NCI-H2029 (cell line): ENCODE measurements at regions not wholly inside any gene's neighbourhood (a gene's known extent, or its start where the extent isn't known, plus 50 kb on each side); places are given as distances from the start of the nearest gene placed in this dataset.
"Not testable (repeated sequence)": the region's sequence is repeated elsewhere in the genome, so short reads cannot be mapped to it uniquely, and the experiment has no call there.

ENCODE experiments used
- DNase-seq: peaks from one replicate; lab custom pipeline; 2025; lab: John Stamatoyannopoulos, UW

DNA sequence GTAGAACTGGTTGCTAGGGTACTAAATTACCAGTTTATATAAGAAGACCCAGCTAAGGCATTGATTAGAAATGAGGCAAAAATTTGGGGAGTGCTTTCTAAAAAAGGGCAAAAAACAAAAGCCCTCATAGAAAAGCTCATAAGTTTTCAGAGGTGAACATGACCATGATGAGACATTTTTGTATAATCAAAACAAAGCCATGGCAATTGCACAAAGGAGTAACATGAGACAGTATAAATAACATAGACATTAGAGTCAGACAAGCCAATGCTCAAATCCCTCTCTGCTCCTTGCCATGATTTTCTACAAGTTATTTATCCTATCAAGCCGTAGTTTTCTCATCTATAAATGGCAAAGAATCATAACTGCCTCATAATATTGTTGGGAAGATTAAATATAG, 112.2 kb upstream of the ADTRP start:
- DNase-seq = no peak

DNA sequence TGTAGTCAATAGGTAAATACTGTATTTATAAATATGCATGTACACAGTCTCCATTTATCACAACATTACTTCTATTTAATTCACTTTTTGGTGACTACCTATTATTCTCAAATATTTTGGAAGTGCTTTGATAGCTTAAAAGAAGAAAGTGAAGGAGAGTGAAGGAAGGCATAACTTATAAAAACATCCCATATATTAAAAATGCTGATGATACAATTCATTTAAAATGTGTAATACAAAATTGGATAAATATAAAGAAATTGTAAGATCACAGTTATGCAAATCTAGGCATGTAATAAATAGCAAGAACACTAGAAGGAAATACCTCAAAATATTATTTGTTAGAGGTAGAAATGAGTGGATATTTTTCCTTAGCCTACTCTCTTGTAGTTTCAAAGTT, 111.6 kb upstream of the ADTRP start:
- no peak for DNase-seq

DNA sequence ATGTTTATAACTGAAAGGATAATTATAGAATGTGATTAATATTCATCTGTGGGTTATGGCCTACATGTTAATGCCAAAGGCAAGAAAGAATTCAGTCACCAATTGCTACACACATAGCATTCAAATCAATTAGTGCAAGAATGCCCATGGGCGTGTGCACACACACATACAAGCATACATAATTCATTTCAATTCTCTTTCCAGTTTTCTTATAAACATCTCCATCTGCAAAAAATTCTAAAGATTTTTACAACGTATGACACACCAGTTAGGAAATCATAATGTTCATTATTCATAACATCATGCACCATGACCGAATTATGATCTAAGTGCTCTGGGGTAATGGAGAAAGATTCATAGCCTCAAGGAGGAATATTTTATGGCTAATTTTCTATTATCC, 111.0 kb upstream of the ADTRP start:
- DNase-seq = no peak

DNA sequence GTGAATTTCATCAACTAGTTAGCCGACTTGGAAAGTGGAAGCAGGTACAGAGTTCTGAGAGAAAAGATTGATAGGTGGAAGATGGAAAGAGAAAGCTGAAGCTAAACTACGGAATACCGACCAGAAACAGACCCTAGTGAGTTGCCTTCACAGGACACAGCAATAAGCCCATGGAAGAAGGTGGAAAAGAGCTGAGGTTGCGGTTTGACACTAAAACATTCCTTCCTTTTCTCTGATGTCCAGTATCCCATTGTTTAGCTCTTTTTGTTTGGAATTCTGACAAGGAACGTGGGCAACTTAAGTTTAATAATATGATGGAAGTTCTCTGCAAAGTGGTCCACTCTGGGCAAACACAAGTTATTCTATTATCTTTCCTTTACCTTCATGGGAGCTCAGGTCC, 110.1 kb upstream of the ADTRP start:
- DNase-seq = no peak

DNA sequence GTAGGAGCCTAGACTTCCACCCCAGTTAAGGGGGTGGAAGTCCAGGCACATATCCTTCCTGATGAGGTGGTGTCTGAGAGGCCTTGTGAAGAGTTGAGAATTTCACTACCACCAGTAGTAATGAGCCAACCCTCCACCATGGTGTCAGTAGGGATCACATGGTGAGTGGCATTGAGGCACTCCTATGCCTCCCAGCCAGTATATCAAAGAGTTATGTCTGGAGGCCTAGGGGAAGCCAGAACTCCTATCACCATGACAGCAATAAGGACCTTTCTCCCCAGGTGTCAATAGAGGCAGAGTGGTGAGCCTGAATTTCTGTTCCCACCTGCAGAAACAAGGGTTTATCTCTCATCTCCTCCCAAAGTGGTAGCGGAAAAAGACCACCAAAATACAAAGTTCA, 106.6 kb upstream of the ADTRP start:
- DNase-seq = no peak

DNA sequence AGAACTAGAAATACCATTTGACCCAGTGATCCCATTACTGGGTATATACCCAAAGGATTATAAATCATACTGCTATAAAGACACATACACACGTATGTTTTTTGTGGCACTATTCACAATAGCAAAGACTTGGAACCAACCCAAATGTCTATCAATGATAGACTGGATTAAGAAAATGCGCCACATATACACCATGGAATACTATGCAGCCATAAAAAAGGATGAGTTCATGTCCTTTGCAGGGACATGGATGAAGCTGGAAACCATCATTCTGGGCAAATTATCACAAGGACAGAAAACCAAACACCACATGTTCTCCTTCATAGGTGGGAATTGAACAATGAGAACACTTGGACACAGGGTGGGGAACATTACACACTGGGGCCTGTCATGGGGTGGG, 104.9 kb upstream of the ADTRP start:
- DNase-seq = not testable (repeated sequence)

- not testable (repeated sequence) for DNase-seq
Observed at GRCh38 chr6:11880156-11880555, 101.6 kb upstream of the ADTRP start.

DNA sequence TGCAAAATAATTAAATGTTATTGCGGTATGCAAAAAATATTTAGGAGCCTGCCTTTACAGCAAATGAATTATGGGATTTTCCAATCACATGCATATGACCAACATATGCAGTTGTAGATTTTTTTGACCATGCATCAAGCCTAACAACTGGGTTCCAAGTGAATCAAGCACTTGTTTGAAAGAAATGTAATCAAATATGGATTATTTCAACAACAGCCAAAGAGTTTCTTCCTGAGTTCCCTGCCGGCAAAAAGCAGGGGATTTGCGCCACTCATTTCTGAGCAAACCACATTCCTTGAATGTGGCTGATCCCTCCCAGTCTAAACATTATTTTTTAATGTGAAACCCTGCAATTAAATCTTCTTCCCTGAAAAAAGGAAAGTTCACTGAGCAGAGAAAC, 100.1 kb upstream of the ADTRP start:
- no peak for DNase-seq

- no peak for DNase-seq
Observed at GRCh38 chr6:11878029-11878428, 99.4 kb upstream of the ADTRP start.

DNA sequence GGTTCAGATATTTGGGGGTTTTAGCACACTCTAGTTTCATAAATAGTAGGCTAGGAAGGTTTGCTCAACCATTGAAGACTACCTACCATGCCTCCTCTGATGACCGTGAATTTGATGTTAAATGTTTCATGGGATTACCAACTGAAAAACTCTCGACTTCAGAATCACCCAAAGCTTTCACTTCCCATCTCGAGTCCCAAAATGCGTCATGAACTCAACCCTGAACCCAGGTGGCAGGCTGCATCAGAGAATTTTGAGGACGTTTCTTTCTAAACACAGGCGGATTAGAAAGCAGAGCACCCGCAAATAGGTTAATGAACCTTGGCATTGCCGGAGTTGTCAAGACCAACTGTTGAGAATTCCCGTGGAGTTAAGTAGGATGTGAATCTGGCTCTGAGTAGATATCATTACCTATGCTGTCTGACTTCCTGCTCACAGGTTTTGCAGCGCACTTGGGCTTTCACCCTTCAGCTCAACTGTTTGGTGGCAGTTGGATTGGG, 98.4 kb upstream of the ADTRP start:
- no peak for DNase-seq

DNA sequence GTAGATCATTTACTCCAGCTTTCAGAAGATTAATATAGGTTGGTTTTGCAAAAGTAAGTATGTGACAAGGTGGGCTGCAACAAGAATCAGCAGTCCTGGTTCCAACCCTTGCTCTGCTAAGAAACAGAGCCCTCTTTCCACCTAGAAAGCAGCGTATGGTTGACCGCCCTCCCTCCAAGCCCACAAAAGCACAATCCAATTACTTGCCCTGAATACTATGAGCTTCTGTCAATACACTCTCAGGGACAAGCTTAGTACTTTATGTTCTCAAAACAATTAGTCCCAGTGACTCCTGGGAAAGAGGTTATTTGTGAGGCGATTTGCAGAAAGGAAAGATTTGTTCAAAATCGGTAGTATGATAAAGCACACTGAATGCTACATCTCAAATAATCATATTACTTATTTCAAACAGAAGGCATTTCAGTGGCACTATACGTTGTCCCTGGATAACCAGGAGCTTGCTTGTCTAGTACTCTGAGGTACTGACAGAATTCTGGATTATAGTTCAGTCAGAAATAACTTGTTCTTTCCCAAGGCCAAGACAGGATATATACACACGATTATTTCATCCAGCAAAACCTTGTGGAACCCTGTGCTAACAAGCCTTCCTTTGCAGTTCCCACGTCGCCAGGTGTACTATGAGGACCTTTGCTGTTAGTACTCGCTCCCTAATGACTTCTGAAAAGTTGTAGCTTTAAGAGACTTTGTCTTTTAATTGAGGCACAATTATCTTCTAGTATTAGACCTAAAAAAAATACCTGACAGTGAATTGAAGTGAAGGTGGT, 96.9 kb upstream of the ADTRP start:
- DNase-seq = no peak

DNA sequence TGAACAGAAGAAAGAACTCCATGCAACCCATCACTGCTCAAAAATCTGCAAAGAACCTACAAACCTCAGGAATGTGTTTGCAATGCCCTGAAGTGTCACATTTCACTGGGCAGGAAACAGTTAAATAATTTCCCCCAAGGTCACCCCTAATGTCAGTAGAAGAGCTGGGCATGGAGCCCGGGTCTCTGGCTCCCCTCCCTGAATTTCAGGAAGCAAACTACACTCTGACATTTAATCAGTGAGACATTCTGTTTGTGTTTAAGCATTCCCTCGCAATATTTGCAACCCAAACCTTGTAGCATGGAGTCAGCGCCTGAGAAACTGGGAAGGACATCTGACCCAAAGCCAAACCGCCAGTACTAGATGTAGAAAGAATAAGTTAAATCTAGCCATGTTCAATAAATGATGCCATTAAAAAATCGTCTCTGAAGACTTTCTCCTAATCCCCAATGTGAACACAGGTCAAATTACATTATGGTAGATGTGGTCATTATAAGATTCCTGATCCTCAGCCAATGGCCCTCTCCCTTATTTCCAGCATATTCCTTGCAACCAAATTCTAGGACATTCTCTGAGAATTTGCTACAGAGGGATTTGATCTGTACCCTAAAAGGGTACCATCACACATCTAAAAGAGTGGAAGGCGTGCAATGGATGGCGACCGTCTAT, 91.2 kb upstream of the ADTRP start:
- DNase-seq = peak; percentile 54

DNA sequence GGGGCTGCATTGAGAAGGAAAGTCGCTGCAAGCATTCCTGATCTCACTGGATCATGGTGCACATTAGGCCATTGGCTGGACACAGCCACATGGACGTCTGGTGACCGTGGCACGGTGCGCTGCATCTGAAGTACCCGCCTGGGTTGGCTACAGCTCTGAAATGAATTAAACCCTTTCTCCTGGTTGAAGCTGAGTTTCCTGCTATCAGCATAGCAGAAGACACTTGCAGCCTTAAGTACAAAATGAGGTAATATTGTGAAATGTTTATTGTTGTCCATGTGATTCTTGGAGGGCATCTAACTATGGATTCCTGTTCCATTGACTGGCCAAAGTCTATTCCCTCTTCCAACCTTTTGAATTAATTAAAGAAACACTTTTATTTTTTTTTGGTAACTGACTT, 89.8 kb upstream of the ADTRP start:
- no peak for DNase-seq

GRCh38 chr6:11865680-11866300, 87.2 kb upstream of the ADTRP start:
- DNase-seq = no peak

GRCh38 chr6:11858439-11858838, 79.8 kb upstream of the ADTRP start:
- DNase-seq = no peak

- DNase-seq = no peak
Observed at GRCh38 chr6:11855743-11856142, 77.1 kb upstream of the ADTRP start.

GRCh38 chr6:11854408-11855165, 76.0 kb upstream of the ADTRP start:
- no peak for DNase-seq

- DNase-seq = no peak
Observed at GRCh38 chr6:11853678-11854407, 75.2 kb upstream of the ADTRP start.

GRCh38 chr6:11852061-11852651, 73.6 kb upstream of the ADTRP start:
- no peak for DNase-seq

GRCh38 chr6:11851387-11851786, 72.8 kb upstream of the ADTRP start:
- DNase-seq = no peak
